SU-DHL-6 (cell line): ENCODE measurements at regions not wholly inside any gene's neighbourhood (a gene's known extent, or its start where the extent isn't known, plus 50 kb on each side); places are given as distances from the start of the nearest gene placed in this dataset.

ENCODE experiments used
- H2AFZ ChIP-seq: fragments of 200-600 bp; sonication (generic); 2 replicates; pipeline ENCODE4 v1.6.1; 2014; ENCODE audit warnings: low read depth, mild to moderate bottlenecking, moderate library complexity, mixed read lengths, antibody characterized with exemption, low read length; ENCODE audit not compliant: severe bottlenecking
- H3F3A ChIP-seq: fragments of 200-600 bp; shearing (Covaris generic); 2 replicates; pipeline ENCODE4 v1.6.0; 2016; ENCODE audit warnings: antibody characterized with exemption, mild to moderate bottlenecking; ENCODE audit not compliant: insufficient read depth
- H3K27ac ChIP-seq: fragments of 200-600 bp; sonication (generic); 2 replicates; pipeline ENCODE4 v1.5.1; 2016; ENCODE audit warnings: low read depth, mild to moderate bottlenecking, low read length, moderate library complexity, mixed read lengths
- H3K27me3 ChIP-seq: fragments of 200-600 bp; sonication (generic), shearing (Covaris generic); 2 replicates; pipeline ENCODE4 v1.6.0; 2014; ENCODE audit warnings: mild to moderate bottlenecking, low read length
- H3K36me3 ChIP-seq: fragments of 200-600 bp; sonication (generic); 2 replicates; pipeline ENCODE4 v1.6.1; 2014; ENCODE audit warnings: mild to moderate bottlenecking, low read length, mixed read lengths
- H3K4me2 ChIP-seq: fragments of 300-600, 200-600 bp; shearing (Covaris generic), sonication (generic); 2 replicates; pipeline ENCODE4 v1.6.0; 2014; ENCODE audit warnings: low read length, low read depth, mild to moderate bottlenecking; ENCODE audit not compliant: poor library complexity, severe bottlenecking
- H3K4me3 ChIP-seq: fragments of 200-600 bp; sonication (generic); 2 replicates; pipeline ENCODE4 v1.5.1; 2014; ENCODE audit warnings: antibody characterized with exemption, low read length, mild to moderate bottlenecking, mixed read lengths; ENCODE audit not compliant: insufficient read depth, poor library complexity, severe bottlenecking
- H3K79me2 ChIP-seq: fragments of 200-600 bp; sonication (generic); 2 replicates; pipeline ENCODE4 v1.6.1; 2014; ENCODE audit warnings: mild to moderate bottlenecking, low read length, moderate library complexity; ENCODE audit not compliant: insufficient read depth
- H3K9ac ChIP-seq: fragments of 200-600 bp; sonication (generic); 2 replicates; pipeline ENCODE4 v1.7.0; 2014; ENCODE audit warnings: mild to moderate bottlenecking, low read length
- H3K9me2 ChIP-seq: fragments of 200-600 bp; sonication (generic); replicated peaks from 2 replicates; pipeline ENCODE4 v1.6.1; 2014; ENCODE audit warnings: low read length; ENCODE audit not compliant: insufficient read depth
- H3K9me3 ChIP-seq: fragments of 200-600 bp; sonication (generic); 2 replicates; pipeline ENCODE4 v1.6.1; 2014; ENCODE audit warnings: low read length, mixed read lengths; ENCODE audit not compliant: insufficient read depth
- H4K20me1 ChIP-seq: fragments of 200-600 bp; sonication (generic); 2 replicates; pipeline ENCODE4 v1.6.1; 2014; ENCODE audit warnings: low read depth, mild to moderate bottlenecking, antibody characterized with exemption, low read length, moderate library complexity, mixed read lengths
- CTCF ChIP-seq: fragments of 200-600 bp; sonication (generic); IDR thresholded peaks from one replicate; pipeline ENCODE4 v1.5.1; 2017; ENCODE audit warnings: antibody characterized with exemption, mild to moderate bottlenecking, low read length, moderate library complexity; ENCODE audit not compliant: insufficient read depth, poor library complexity, severe bottlenecking
- EZH2phosphoT487 ChIP-seq: fragments of 200-600 bp; sonication (generic), shearing (Covaris generic); conservative IDR thresholded peaks from 2 replicates; pipeline ENCODE4 v1.6.1; 2018; ENCODE audit warnings: mild to moderate bottlenecking, antibody characterized with exemption, low read length, moderate library complexity, mixed read lengths

- TF ChIP-seq EZH2phosphoT487 = no peak
- TF ChIP-seq CTCF = no peak
- Histone ChIP-seq H3K9ac (no peak overlapping the region), H3K9me2 (no peaks in the 10 kb centered on the region), H3K79me2 (no peaks in the 10 kb centered on the region), H3K27me3 (no peaks in the 10 kb centered on the region; the same call in 1 of the 2 replicates), H4K20me1 (no peaks in the 10 kb centered on the region), H3K36me3 (no peaks in the 10 kb centered on the region), H3F3A (no peaks in the 10 kb centered on the region), H3K27ac (no peak overlapping the region), H3K4me3 (no peak overlapping the region), H2AFZ (no peak overlapping the region), H3K4me2 (no peak overlapping the region), H3K9me3 (no peaks in the 10 kb centered on the region)
Measured at GRCh38 chr10:3271354-3272115, 99.0 kb upstream of the PITRM1 start.

- Histone ChIP-seq H3K9me2 (no peaks in the 10 kb centered on the region), H3K4me2 (no peak overlapping the region), H3F3A (no peaks in the 10 kb centered on the region), H3K9me3 (no peaks in the 10 kb centered on the region), H3K27me3 (no peaks in the 10 kb centered on the region; the same call in 1 of the 2 replicates), H3K36me3 (no peaks in the 10 kb centered on the region), H2AFZ (no peak overlapping the region), H3K79me2 (no peaks in the 10 kb centered on the region), H3K9ac (no peak overlapping the region), H4K20me1 (no peaks in the 10 kb centered on the region), H3K4me3 (no peak overlapping the region), H3K27ac (no peak overlapping the region)
- no peak for TF ChIP-seq EZH2phosphoT487
- no peak for TF ChIP-seq CTCF
Measured at GRCh38 chr10:3270577-3271316, 98.2 kb upstream of the PITRM1 start.

GRCh38 chr10:3268025-3268424 lies 95.4 kb upstream of the PITRM1 start:
- no peak overlapping the region for H2AFZ ChIP-seq
- TF ChIP-seq EZH2phosphoT487 = no peak
- TF ChIP-seq CTCF = no peak

More at GRCh38 chr10:3268025-3268424, 95.4 kb upstream of the PITRM1 start:
- Histone ChIP-seq H3F3A (no peaks in the 10 kb centered on the region), H3K9me2 (no peaks in the 10 kb centered on the region), H3K9me3 (no peaks in the 10 kb centered on the region), H3K9ac (no peak overlapping the region), H3K27ac (no peak overlapping the region), H3K79me2 (no peaks in the 10 kb centered on the region), H3K36me3 (no peaks in the 10 kb centered on the region), H3K4me2 (no peak overlapping the region), H3K4me3 (no peak overlapping the region), H3K27me3 (no peaks in the 10 kb centered on the region), H4K20me1 (no peaks in the 10 kb centered on the region)
